Right ventricle myocardium inferior (tissue), 1 donor: ENCODE measurements at regions not wholly inside any gene's neighbourhood (a gene's known extent, or its start where the extent isn't known, plus 50 kb on each side); places are given as distances from the start of the nearest gene placed in this dataset.
"Not testable (repeated sequence)": the region's sequence is repeated elsewhere in the genome, so short reads cannot be mapped to it uniquely, and the experiment has no call there.

Experiments
- ATAC-seq: fragments of 200-7000 bp; cut with Tn5 transposase; one replicate; pipeline ENCODE4 v1.9.1; 2020; ENCODE audit warnings: mild to moderate bottlenecking, moderate library complexity
- DNase-seq: peaks from one replicate; pipeline ENCODE4 v3.0.0; 2021; ENCODE audit errors: missing footprints
- intact Hi-C: fragments of 100-400 bp; cut with DNase I; formaldehyde crosslinking; loops from one replicate; pipeline ENCODE4 v1.11.0; 2022
- donor health status: DM: no; HTN: yes; CAD: no; lungs with severe emphysema.

- intact Hi-C loops = no loop called here
- ATAC-seq (no peak), DNase-seq (no peak)
Measured at GRCh38 chr2:128660836-128661235, 342.2 kb upstream of the HS6ST1 start.

- intact Hi-C loops = no loop called here
- DNase-seq (no peak), ATAC-seq (no peak)
Measured at GRCh38 chr2:128661311-128661710, 342.6 kb upstream of the HS6ST1 start.

- intact Hi-C loops = no loop called here
- ATAC-seq (no peak), DNase-seq (no peak)
Measured at GRCh38 chr2:128662051-128662471, 343.4 kb upstream of the HS6ST1 start.

- DNase-seq = no peak
- intact Hi-C loops = no loop called here
- no peak for ATAC-seq
Measured at GRCh38 chr2:128663371-128664050, 344.8 kb upstream of the HS6ST1 start.

- intact Hi-C loops = no loop called here
- ATAC-seq = no peak
- DNase-seq = no peak
Measured at GRCh38 chr2:128664499-128664971, 345.9 kb upstream of the HS6ST1 start.

- DNase-seq (no peak), ATAC-seq (no peak)
- intact Hi-C loops = no loop called here
Measured at GRCh38 chr2:128665113-128665512, 346.4 kb upstream of the HS6ST1 start.

GRCh38 chr2:128666596-128666995, 347.9 kb upstream of the HS6ST1 start:
- intact Hi-C loops = no loop called here
- no peak for ATAC-seq

GRCh38 chr2:128667391-128667790, 348.7 kb upstream of the HS6ST1 start:
- DNase-seq (no peak), ATAC-seq (no peak)
- intact Hi-C loops = no loop called here

More at GRCh38 chr2:128666596-128666995, 347.9 kb upstream of the HS6ST1 start:
- no peak for DNase-seq

GRCh38 chr2:128668946-128669345, 350.3 kb upstream of the HS6ST1 start:
- DNase-seq (no peak), ATAC-seq (no peak)
- intact Hi-C loops = no loop called here

- ATAC-seq (no peak), DNase-seq (no peak)
- intact Hi-C loops = no loop called here
Measured at GRCh38 chr2:128670066-128670465, 351.4 kb upstream of the HS6ST1 start.

- DNase-seq, intact Hi-C loops, ATAC-seq: not testable (repeated sequence)
Measured at GRCh38 chr2:128671981-128672757, 353.5 kb upstream of the HS6ST1 start.

- ATAC-seq, DNase-seq, intact Hi-C loops: not testable (repeated sequence)
Measured at GRCh38 chr2:128679680-128680079, 361.0 kb upstream of the HS6ST1 start.

GRCh38 chr2:128681507-128681906, 362.8 kb upstream of the HS6ST1 start:
- DNase-seq (no peak), ATAC-seq (no peak)
- intact Hi-C loops = no loop called here

- ATAC-seq (no peak), DNase-seq (no peak)
- intact Hi-C loops = no loop called here
Measured at GRCh38 chr2:128682266-128682665, 363.6 kb upstream of the HS6ST1 start.

GRCh38 chr2:128682729-128683284, 364.1 kb upstream of the HS6ST1 start:
- DNase-seq (no peak), ATAC-seq (no peak)
- intact Hi-C loops = no loop called here

- no peak for ATAC-seq
- intact Hi-C loops = no loop called here
- DNase-seq = no peak
Measured at GRCh38 chr2:128684523-128684922, 365.9 kb upstream of the HS6ST1 start.

- DNase-seq (no peak), ATAC-seq (no peak)
- intact Hi-C loops = no loop called here
Measured at GRCh38 chr2:128685841-128686496, 367.3 kb upstream of the HS6ST1 start.

- intact Hi-C loops = no loop called here
- DNase-seq (no peak), ATAC-seq (no peak)
Measured at GRCh38 chr2:128686497-128686859, 367.8 kb upstream of the HS6ST1 start.

- no peak for ATAC-seq
- DNase-seq = no peak
- intact Hi-C loops = no loop called here
Measured at GRCh38 chr2:128686881-128687555, 368.4 kb upstream of the HS6ST1 start.
